HFF-Myc (cell line): ENCODE measurements at regions not wholly inside any gene's neighbourhood (a gene's known extent, or its start where the extent isn't known, plus 50 kb on each side); places are given as distances from the start of the nearest gene placed in this dataset.
"Not testable (repeated sequence)": the region's sequence is repeated elsewhere in the genome, so short reads cannot be mapped to it uniquely, and the experiment has no call there.

ENCODE experiments used
- DNase-seq: peaks from one replicate; pipeline ENCODE4 v3.0.0-alpha.2; 2011; ENCODE audit warnings: low read depth; ENCODE audit errors: extremely low read depth
- H3K4me3 ChIP-seq: replicated peaks from 2 replicates; pipeline ENCODE4 v1.5.1; 2011; ENCODE audit warnings: low read depth, mild to moderate bottlenecking, control low read depth, low read length
- TF ChIP-seq, protein P1 (sequence below): IDR thresholded peaks from 2 replicates; pipeline ENCODE4 v1.5.1; 2012; ENCODE audit warnings: mild to moderate bottlenecking, low read depth, low read length, control low read depth; ENCODE audit errors: missing control alignments

DNA sequence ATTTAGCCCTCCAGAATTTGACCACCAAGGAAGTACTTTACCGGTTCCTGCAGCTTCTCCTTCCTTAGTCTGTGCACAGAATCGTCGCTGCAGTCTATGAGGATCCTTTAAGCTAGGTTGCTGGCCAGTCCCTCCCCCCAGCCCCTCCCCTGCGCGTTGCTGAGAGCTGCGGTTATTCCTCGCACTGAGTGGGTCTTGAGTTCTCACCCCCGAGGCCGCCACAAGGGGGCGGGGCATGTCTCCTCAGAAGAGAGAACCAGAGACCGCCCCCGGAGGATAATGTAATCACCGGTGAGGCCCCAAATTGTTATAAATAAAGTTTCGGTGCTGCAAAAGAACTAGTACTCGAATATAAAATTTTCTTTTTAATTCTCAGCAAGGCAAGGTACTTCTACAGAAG lies 1184.9 kb upstream of the CDH2 start:
- TF ChIP-seq, protein P1, sequence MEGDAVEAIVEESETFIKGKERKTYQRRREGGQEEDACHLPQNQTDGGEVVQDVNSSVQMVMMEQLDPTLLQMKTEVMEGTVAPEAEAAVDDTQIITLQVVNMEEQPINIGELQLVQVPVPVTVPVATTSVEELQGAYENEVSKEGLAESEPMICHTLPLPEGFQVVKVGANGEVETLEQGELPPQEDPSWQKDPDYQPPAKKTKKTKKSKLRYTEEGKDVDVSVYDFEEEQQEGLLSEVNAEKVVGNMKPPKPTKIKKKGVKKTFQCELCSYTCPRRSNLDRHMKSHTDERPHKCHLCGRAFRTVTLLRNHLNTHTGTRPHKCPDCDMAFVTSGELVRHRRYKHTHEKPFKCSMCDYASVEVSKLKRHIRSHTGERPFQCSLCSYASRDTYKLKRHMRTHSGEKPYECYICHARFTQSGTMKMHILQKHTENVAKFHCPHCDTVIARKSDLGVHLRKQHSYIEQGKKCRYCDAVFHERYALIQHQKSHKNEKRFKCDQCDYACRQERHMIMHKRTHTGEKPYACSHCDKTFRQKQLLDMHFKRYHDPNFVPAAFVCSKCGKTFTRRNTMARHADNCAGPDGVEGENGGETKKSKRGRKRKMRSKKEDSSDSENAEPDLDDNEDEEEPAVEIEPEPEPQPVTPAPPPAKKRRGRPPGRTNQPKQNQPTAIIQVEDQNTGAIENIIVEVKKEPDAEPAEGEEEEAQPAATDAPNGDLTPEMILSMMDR: no peak
- H3K4me3 ChIP-seq: no peak overlapping the region
- no peak for DNase-seq

DNA sequence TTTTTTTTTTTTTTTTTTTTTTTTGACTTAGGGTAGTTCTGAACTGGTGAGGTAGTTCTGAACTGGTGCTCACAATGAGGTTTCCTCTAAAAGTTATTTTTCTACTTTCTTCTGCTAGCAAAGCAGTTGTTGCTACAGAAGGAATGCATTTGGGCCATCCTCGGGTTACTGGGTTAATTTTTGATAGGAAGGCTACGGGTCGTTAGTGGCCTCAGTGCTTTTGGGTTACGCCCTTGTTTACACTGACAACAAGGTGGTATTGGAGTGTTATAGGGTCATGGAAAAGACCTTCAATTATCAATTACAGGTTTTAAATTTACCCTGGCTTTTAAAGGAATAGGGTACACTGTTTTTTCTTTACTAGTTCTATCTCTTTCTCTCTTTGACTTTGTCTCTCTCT lies 1183.7 kb upstream of the CDH2 start:
- H3K4me3 ChIP-seq, DNase-seq: not testable (repeated sequence)

DNA sequence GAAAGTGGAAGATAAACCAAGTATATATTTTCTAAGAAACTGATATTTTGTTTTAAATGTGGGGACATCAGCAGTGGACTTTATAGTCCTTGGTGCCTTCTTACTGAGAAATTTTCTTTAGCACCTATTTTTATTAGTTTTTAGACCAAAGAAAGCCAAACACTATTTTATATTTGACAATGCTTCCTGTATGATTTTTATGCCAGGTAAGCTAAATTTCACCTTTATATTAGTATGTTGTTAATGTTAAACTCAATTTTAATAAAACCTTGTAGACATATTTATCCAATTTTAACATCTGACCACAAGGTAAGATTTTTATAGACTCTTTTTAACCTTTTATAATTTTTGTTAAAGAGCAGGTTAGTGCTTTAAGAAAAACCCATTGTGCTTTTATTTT lies 1182.3 kb upstream of the CDH2 start:
- H3K4me3 ChIP-seq, DNase-seq: not testable (repeated sequence)

DNA sequence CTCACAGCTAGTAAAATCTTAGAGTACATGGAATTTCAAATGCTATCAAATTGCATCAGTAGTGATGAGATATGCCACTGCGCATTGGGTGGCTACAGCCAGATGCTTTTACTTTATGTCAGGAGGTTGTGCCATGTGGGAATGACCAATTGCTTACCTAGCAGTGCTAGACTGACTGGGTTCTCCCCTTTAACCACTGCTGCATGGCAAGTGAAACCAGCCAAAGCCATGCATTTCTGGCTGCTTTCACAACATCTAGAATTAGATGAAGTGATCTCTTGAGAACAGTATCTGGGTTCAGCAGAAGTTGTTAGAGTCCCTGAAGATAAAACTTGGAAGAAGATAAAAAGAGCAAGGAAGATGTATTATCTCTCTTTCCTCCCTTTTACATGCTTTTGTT lies 1174.2 kb upstream of the CDH2 start:
- DNase-seq: no peak
- TF ChIP-seq, protein P1: no peak
- H3K4me3 ChIP-seq: no peak overlapping the region

DNA sequence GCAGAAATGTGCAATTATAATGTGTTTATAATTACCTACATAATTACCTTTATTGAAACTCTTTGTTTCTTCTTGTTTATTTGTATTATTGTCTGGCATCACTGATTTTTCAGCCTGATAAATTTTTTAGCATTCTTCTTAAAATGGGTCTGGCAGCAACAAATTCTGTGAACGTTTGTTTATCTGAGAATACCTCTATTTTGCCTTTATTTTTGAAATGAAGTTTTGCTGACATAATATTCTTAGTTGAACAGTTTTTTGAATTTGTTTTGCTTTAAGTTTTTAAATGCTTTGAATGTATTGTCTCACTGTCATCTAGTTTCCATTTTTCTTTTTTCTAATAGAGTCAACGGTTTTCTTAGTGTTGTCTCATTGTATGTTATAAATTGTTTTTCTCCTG lies 1152.0 kb upstream of the CDH2 start:
- H3K4me3 ChIP-seq: no peak overlapping the region
- no peak for DNase-seq

DNA sequence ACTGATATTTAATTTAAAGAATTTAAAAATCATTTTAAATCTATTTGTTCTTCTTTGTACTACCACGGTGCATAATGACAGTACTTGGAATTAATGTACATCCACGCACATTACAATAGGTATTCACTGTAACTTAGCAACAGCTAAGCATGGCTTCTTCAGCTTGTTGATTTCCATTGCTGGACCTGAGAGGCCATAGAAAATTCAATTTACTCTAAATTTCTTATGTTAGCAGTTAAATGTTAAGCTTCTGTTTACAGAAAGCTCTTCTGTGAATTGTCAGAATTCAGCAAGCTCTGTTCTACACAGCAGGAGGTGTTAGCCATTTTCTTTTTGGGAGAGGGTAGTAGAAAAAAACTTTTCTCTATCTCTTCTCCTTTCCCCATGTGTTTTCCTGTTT lies 1149.3 kb upstream of the CDH2 start:
- no peak for DNase-seq
- TF ChIP-seq, protein P1: no peak
- no peak overlapping the region for H3K4me3 ChIP-seq

More for the DNA sequence above, 1152.0 kb upstream of the CDH2 start:
- TF ChIP-seq, protein P1: no peak

DNA sequence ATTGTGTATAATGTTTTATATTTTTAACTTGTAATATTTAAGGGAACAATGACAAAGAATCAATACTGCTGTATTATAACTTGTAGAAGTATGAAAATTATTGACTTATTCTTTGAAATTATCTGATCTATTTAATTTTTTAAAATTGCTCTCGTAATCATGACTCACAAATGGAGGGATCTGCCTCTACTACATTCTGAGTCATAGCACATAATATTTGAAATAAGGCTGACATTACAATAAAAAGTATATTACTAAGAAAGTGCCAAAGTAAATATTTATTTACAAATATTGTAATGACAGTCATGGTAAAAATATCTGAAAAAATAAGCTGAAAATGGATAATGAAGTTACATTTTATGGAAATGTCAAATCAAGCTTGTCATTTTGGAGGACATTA lies 1144.6 kb upstream of the CDH2 start:
- no peak overlapping the region for H3K4me3 ChIP-seq
- DNase-seq: no peak
- TF ChIP-seq, protein P1: no peak

DNA sequence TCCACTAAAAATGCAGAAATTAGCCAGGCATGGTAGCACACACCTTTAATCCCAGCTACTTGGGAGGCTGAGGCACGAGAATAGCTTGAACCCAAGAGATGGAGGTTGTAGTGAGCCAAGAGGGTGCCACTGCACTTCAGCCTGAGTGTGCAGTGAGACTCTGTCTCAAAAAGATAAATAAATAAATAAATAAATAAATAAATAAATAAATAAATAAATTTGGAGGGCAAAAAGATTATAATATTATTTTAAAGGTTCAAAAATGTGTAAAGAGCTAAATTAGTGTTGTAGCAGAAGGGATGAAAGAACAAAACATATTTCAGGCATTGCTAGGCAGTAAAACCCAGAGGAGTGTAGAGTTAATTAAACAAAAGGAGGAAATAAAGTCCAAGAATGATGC lies 1136.4 kb upstream of the CDH2 start:
- DNase-seq: no peak
- TF ChIP-seq, protein P1: no peak

More for the DNA sequence above, 1136.4 kb upstream of the CDH2 start:
- H3K4me3 ChIP-seq: no peak overlapping the region
